GM12878 (cell line): ENCODE measurements at regions not wholly inside any gene's neighbourhood (a gene's known extent, or its start where the extent isn't known, plus 50 kb on each side); places are given as distances from the start of the nearest gene placed in this dataset.

ENCODE experiments used
- BRCA1 ChIP-seq: IDR thresholded peaks from 2 replicates; pipeline ENCODE4 v1.6.1; 2011; ENCODE audit warnings: low read depth, low read length, improper control_type of control experiment
- CHD1 ChIP-seq: IDR thresholded peaks from 2 replicates; pipeline ENCODE4 v1.6.1; 2012; ENCODE audit warnings: low read depth, low read length, improper control_type of control experiment
- FOXK2 ChIP-seq: fragments of 450-650 bp; IDR thresholded peaks from 2 replicates; pipeline ENCODE4 v1.6.1; 2017; ENCODE audit warnings: mild to moderate bottlenecking, moderate library complexity
- GATAD2B ChIP-seq: fragments of 450-650 bp; conservative IDR thresholded peaks from 2 replicates; pipeline ENCODE4 v1.6.1; 2017; ENCODE audit warnings: low read depth, mild to moderate bottlenecking, moderate library complexity
- IKZF1 ChIP-seq: fragments of 450-650 bp; conservative IDR thresholded peaks from 2 replicates; pipeline ENCODE4 v1.6.1; 2017; ENCODE audit warnings: antibody characterized with exemption, mild to moderate bottlenecking
- NFYB ChIP-seq: IDR thresholded peaks from 2 replicates; pipeline ENCODE4 v1.6.1; 2011; ENCODE audit warnings: low read depth, mild to moderate bottlenecking, low read length, improper control_type of control experiment, moderate library complexity; ENCODE audit not compliant: insufficient read depth
- POLR2AphosphoS2 ChIP-seq: IDR thresholded peaks from 2 replicates; pipeline ENCODE4 v1.6.1; 2011; ENCODE audit warnings: low read depth, mild to moderate bottlenecking, low read length, improper control_type of control experiment, moderate library complexity
- ZBTB11 ChIP-seq: fragments of 450-650 bp; formaldehyde crosslinking; IDR thresholded peaks from 2 replicates; pipeline ENCODE4 v1.5.0; 2022; ENCODE audit warnings: mild to moderate bottlenecking, missing genetic modification characterization
- ZBTB40 ChIP-seq: fragments of 450-650 bp; IDR thresholded peaks from 2 replicates; pipeline ENCODE4 v1.6.1; 2016; ENCODE audit warnings: mild to moderate bottlenecking, moderate library complexity, borderline replicate concordance
- ZNF24 ChIP-seq: fragments of 450-650 bp; IDR thresholded peaks from 2 replicates; pipeline ENCODE4 v1.6.1; 2017; ENCODE audit warnings: antibody characterized with exemption, mild to moderate bottlenecking
- ZNF622 ChIP-seq: fragments of 450-650 bp; IDR thresholded peaks from 2 replicates; pipeline ENCODE4 v1.6.1; 2017; ENCODE audit warnings: mild to moderate bottlenecking, inconsistent platforms
- TF ChIP-seq, protein P1 (sequence below): fragments of 450-650 bp; IDR thresholded peaks from 2 replicates; pipeline ENCODE4 v1.6.1; 2017; ENCODE audit warnings: borderline replicate concordance
- TF ChIP-seq, protein P2 (sequence below): fragments of 450-650 bp; conservative IDR thresholded peaks from 2 replicates; pipeline ENCODE4 v1.6.1; 2017; ENCODE audit warnings: mild to moderate bottlenecking, moderate library complexity
- TF ChIP-seq, protein P3 (sequence below): fragments of 450-650 bp; IDR thresholded peaks from 2 replicates; pipeline ENCODE4 v1.6.1; 2017; ENCODE audit warnings: mild to moderate bottlenecking

DNA sequence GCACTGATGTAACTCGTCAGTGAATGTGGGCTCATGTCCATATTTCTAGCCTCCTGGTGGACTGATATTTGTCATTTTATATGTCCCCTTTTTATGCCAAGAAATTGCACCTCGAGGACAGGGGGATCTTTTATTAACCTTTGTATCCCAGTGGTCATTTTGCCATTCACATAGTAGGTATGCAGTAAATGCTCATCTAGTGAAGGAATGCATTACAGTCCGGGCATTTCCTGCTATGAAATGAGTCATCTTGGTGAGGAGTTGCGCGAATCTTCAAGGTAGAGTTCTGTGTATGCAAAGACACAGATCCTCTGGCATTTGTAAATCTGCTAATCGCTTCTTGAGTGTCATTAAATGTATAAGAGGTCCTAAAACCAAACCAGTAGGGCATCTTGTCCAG is 755.5 kb upstream of the ADAMTS16 start (continued):
- TF ChIP-seq FOXK2 (no peak), ZNF622 (no peak), GATAD2B (no peak), IKZF1 (no peak), ZBTB40 (no peak), NFYB (no peak), BRCA1 (no peak), ZNF24 (no peak), CHD1 (no peak), POLR2AphosphoS2 (no peak), ZBTB11 (CRISPR knock-in tag) (no peak)
- TF ChIP-seq, protein P1, sequence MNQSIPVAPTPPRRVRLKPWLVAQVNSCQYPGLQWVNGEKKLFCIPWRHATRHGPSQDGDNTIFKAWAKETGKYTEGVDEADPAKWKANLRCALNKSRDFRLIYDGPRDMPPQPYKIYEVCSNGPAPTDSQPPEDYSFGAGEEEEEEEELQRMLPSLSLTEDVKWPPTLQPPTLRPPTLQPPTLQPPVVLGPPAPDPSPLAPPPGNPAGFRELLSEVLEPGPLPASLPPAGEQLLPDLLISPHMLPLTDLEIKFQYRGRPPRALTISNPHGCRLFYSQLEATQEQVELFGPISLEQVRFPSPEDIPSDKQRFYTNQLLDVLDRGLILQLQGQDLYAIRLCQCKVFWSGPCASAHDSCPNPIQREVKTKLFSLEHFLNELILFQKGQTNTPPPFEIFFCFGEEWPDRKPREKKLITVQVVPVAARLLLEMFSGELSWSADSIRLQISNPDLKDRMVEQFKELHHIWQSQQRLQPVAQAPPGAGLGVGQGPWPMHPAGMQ, result no peak
- TF ChIP-seq, protein P2, sequence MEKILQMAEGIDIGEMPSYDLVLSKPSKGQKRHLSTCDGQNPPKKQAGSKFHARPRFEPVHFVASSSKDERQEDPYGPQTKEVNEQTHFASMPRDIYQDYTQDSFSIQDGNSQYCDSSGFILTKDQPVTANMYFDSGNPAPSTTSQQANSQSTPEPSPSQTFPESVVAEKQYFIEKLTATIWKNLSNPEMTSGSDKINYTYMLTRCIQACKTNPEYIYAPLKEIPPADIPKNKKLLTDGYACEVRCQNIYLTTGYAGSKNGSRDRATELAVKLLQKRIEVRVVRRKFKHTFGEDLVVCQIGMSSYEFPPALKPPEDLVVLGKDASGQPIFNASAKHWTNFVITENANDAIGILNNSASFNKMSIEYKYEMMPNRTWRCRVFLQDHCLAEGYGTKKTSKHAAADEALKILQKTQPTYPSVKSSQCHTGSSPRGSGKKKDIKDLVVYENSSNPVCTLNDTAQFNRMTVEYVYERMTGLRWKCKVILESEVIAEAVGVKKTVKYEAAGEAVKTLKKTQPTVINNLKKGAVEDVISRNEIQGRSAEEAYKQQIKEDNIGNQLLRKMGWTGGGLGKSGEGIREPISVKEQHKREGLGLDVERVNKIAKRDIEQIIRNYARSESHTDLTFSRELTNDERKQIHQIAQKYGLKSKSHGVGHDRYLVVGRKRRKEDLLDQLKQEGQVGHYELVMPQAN, result no peak
- TF ChIP-seq, protein P3, sequence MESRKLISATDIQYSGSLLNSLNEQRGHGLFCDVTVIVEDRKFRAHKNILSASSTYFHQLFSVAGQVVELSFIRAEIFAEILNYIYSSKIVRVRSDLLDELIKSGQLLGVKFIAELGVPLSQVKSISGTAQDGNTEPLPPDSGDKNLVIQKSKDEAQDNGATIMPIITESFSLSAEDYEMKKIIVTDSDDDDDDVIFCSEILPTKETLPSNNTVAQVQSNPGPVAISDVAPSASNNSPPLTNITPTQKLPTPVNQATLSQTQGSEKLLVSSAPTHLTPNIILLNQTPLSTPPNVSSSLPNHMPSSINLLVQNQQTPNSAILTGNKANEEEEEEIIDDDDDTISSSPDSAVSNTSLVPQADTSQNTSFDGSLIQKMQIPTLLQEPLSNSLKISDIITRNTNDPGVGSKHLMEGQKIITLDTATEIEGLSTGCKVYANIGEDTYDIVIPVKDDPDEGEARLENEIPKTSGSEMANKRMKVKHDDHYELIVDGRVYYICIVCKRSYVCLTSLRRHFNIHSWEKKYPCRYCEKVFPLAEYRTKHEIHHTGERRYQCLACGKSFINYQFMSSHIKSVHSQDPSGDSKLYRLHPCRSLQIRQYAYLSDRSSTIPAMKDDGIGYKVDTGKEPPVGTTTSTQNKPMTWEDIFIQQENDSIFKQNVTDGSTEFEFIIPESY, result no peak
- TF ChIP-seq, all 136 proteins: peak for 0
